Omental fat pad (tissue), 3 donors: ENCODE measurements at regions not wholly inside any gene's neighbourhood (a gene's known extent, or its start where the extent isn't known, plus 50 kb on each side); places are given as distances from the start of the nearest gene placed in this dataset.

Source experiments
- ATAC-seq: fragments of 150-250 bp; one replicate; pipeline ENCODE4 v1.9.1; 2016; ENCODE audit warnings: mild to moderate bottlenecking, moderate library complexity; ENCODE audit not compliant: low FRiP score
- DNase-seq: peaks from one replicate; pipeline ENCODE4 v3.0.0-alpha.2; 2019; ENCODE audit warnings: low spot score
- TF ChIP-seq, protein P1 (sequence below), 3 donors: fragments of 450-650 bp; IDR thresholded peaks; one replicate each; pipeline ENCODE4 v1.5.1; 2016 to 2017; ENCODE audit warnings: antibody characterized with exemption in 3 of 3, mild to moderate bottlenecking in 3 of 3, moderate library complexity in 2 of 3

DNA sequence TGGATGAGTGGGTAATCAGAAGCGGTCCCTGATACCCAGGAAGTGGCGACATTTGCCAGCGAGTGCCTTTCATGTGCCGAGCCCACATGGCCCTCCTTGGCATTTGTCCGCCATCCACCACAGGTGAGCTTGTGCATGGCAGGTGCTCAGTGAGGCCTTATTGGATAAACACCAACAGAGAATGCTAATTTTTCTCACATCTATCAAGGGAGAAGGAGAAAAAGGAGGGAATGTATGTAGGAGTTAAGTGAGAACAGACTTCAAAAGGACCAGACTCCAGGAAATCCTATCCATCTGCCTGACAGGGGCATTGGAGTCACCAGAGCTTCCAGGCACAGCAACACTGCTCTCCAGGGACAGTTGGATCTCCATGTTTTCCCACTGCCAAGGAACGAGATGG is 143.5 kb upstream of the ZMIZ1 start:
- TF ChIP-seq, protein P1, sequence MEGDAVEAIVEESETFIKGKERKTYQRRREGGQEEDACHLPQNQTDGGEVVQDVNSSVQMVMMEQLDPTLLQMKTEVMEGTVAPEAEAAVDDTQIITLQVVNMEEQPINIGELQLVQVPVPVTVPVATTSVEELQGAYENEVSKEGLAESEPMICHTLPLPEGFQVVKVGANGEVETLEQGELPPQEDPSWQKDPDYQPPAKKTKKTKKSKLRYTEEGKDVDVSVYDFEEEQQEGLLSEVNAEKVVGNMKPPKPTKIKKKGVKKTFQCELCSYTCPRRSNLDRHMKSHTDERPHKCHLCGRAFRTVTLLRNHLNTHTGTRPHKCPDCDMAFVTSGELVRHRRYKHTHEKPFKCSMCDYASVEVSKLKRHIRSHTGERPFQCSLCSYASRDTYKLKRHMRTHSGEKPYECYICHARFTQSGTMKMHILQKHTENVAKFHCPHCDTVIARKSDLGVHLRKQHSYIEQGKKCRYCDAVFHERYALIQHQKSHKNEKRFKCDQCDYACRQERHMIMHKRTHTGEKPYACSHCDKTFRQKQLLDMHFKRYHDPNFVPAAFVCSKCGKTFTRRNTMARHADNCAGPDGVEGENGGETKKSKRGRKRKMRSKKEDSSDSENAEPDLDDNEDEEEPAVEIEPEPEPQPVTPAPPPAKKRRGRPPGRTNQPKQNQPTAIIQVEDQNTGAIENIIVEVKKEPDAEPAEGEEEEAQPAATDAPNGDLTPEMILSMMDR (IDR thresholded peaks at IDR 0.05) = no peak
- no peak for DNase-seq
- no peak for ATAC-seq

DNA sequence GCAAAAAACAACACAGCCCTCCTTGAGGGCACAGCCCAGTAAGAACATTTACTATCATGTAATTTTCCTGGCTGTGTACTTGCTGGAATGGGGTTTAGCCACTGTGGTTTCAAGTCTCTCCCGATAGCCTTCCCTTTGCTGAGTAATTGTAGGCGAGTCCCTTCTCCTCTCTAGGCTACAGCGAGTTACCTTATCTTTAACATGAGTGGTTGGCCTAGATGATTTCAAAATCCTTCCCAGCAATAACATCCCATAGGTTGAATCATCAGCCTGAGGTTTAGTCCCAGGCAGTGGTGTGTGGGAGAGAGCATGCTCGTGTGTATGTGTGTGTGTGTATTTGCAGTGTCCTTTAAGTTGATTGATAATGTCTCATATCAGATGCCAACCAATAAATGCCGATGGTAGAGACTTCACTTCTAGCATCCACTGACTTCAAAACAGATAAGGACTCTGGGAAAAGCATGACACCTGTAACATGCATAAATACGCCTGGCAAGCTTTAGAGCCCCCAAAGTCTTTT is 142.9 kb upstream of the ZMIZ1 start:
- DNase-seq (no peak), ATAC-seq (peak; percentile 96)
- TF ChIP-seq, protein P1 (IDR thresholded peaks at IDR 0.05) = no peak

DNA sequence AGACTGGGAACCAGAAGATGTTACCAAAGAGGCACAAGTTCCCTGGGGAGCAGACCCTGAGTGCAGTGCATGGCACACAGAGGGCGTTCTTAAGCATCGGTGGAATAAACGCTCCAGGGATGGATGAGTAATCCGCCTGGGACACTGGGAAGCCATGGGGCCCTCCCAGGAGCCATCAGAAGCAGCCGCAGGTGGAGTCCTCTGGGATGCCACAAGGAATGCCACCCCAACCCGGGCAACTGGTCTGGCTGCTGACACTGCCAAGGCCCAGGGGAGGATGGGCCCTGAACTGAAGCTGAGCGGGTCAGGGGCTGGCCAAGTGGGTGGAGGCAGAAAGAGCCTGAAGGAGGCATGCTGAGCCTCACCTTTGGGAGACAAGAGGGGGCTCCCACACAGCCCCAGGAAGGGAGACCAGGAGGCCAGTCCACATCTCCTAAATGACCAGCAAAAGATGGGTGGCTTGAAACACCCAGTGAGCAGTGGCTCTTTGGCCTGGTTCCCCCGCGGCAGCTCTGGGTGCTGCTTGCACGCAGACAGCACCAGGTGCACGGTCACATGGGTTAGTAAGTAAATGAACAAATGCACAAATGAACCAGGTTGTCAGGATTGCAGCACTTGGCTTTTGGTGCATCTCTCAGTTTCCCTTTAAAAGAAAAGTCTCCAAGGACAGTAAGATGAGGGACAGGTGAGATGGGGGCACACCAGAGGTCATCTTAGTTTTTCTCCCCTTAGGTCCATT is 141.3 kb upstream of the ZMIZ1 start:
- TF ChIP-seq, protein P1 (IDR thresholded peaks at IDR 0.05) = no peak
- DNase-seq (no peak), ATAC-seq (no peak)

DNA sequence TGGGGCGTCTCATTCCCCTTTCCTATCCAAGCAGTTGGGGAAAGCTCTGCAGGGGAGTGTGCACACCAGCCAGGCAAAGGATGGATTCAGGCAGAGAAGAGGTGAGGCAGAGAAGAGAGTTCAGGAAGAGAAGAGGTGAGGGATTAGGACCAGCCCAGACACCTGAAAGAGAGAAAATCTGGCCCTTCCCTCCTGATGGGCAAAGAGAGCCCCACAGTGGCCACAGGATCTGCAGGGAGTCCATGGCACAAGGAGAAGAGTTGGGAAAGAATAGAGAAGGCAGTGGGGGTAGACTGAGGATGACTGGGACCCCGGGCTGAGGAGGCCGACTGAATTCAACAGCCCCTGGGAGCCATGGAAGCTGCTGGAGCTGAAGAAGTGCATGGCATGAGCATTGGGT is 140.4 kb upstream of the ZMIZ1 start:
- DNase-seq (no peak), ATAC-seq (no peak)
- TF ChIP-seq, protein P1 (IDR thresholded peaks at IDR 0.05) = no peak

DNA sequence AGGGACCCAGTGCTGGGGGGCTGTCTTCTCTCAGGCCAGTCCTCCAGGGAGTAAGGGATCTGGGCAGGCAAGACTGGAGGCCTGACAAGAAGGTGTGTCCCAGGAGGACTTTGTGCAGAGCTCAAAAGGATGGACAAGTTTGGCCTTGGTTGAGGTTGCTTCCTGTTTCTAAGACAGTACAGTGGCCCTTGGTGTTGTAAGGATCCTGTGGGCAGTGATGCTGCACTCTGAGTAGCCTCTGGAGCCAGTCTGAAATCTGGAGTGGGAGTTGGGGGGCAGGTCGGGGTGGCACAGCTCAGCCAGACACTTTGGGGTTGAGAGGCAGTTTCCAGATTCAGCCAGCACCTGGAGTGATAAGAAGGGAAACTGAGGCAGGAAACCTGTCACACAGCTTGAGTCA is 139.2 kb upstream of the ZMIZ1 start:
- TF ChIP-seq, protein P1 (IDR thresholded peaks at IDR 0.05) = no peak
- no peak for DNase-seq
- no peak for ATAC-seq

DNA sequence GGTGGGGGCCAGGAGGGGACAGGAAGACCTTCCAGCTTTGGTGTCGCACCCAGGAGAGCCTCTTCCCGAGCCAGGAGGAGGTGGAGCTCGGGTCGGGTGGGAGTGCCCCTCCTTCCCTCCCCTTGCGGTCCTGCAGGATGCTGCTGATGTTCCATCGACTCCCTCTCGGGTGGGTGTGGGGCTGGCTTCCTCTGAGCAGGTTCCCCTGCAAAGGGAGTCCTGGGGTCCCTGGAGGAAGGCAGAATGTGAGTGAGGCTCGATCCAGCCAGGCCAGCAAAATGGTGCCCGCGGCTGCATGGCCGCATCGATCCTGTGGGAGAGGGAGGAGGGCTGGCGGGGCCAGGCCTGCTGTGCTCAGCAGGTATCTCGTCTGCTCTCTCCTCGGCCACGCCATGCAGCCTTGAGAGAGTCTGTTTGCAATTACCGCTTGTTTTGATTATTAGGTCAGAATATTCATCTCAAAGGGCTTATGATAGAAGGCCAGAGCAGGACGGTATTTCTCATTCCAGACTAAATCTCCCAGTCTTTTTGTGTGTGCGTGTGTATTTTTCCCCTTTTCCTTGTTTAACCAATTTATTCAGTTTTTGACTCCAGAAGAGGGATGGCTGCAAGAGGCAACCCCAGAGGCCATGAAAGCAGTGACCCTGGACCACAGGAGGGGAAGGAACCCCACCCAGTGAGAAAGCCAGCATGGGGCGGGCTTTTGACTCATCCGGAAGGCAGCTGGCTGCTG is 137.3 kb upstream of the ZMIZ1 start:
- ATAC-seq (peak; percentile 43), DNase-seq (no peak)
- TF ChIP-seq, protein P1 (IDR thresholded peaks at IDR 0.05) = no peak

DNA sequence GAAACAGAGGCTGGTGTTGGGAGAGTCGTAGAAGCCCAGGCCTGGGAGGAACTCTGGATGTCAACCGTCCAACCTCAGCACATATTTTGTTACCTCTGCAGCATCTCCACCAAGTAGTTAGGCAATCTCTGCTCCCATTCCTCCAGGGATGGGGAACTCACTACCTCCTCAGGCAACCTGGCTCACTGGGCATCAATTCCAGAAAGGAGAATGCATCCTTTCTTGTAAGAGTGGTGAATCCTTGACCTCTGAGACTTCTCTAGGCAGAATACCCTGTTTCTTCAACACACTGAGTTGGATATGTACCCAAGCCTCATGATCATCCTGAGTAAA is 136.7 kb upstream of the ZMIZ1 start:
- no peak for ATAC-seq
- TF ChIP-seq, protein P1 (IDR thresholded peaks at IDR 0.05) = no peak
- DNase-seq = no peak
